ENCODE measurements at regions not wholly inside any gene's neighbourhood (a gene's known extent, or its start where the extent isn't known, plus 50 kb on each side); places are given as distances from the start of the nearest gene placed in this dataset.

- no peak for DNase-seq (ENCODE audit: low read depth)
- TF ChIP-seq CTCF (IDR thresholded peaks at IDR 0.05; ENCODE audit: low read depth, low read length, missing control alignments) = no peak
- in situ Hi-C loops (cut with HindIII; ENCODE audit: low sequenced_read_pairs) = no loop called here
Measured at GRCh38 chr12:97300431-97300830, 162.2 kb upstream of the RMST start.

GRCh38 chr12:97300891-97301290 lies 161.7 kb upstream of the RMST start:
- no peak for TF ChIP-seq CTCF (IDR thresholded peaks at IDR 0.05; ENCODE audit: low read depth, low read length, missing control alignments)
- in situ Hi-C loops (cut with HindIII; ENCODE audit: low sequenced_read_pairs) = no loop called here
- no peak overlapping the region for H3K4me3 ChIP-seq (ENCODE audit: low read depth, low read length)
- DNase-seq (ENCODE audit: low read depth) = no peak

More at GRCh38 chr12:97300431-97300830, 162.2 kb upstream of the RMST start:
- H3K4me3 ChIP-seq (ENCODE audit: low read depth, low read length) = no peak overlapping the region

GRCh38 chr12:97301576-97301975 lies 161.0 kb upstream of the RMST start:
- H3K4me3 ChIP-seq (ENCODE audit: low read depth, low read length) = no peak overlapping the region
- TF ChIP-seq CTCF (IDR thresholded peaks at IDR 0.05; ENCODE audit: low read depth, low read length, missing control alignments) = no peak
- in situ Hi-C loops (cut with HindIII; ENCODE audit: low sequenced_read_pairs) = no loop called here
- DNase-seq (ENCODE audit: low read depth) = no peak

- TF ChIP-seq CTCF (IDR thresholded peaks at IDR 0.05; ENCODE audit: low read depth, low read length, missing control alignments) = no peak
- H3K4me3 ChIP-seq (ENCODE audit: low read depth, low read length) = no peak overlapping the region
- no peak for DNase-seq (ENCODE audit: low read depth)
- in situ Hi-C loops (cut with HindIII; ENCODE audit: low sequenced_read_pairs) = no loop called here
Measured at GRCh38 chr12:97305651-97306050, 157.0 kb upstream of the RMST start.

GRCh38 chr12:97306147-97306546 lies 156.5 kb upstream of the RMST start:
- TF ChIP-seq CTCF (IDR thresholded peaks at IDR 0.05; ENCODE audit: low read depth, low read length, missing control alignments) = no peak
- no peak overlapping the region for H3K4me3 ChIP-seq (ENCODE audit: low read depth, low read length)
- DNase-seq (ENCODE audit: low read depth) = no peak
- in situ Hi-C loops (cut with HindIII; ENCODE audit: low sequenced_read_pairs) = no loop called here

- peak; percentile 62 for DNase-seq (ENCODE audit: low read depth)
- TF ChIP-seq CTCF (IDR thresholded peaks at IDR 0.05; ENCODE audit: low read depth, low read length, missing control alignments) = peak; percentile 55
- no peak overlapping the region for H3K4me3 ChIP-seq (ENCODE audit: low read depth, low read length)
- in situ Hi-C loops (cut with HindIII; ENCODE audit: low sequenced_read_pairs) = no loop called here
Measured at GRCh38 chr12:97308576-97309198, 153.9 kb upstream of the RMST start.

Data from astrocyte of the cerebellum (primary cell).